PC-9 (cell line): ENCODE measurements at regions not wholly inside any gene's neighbourhood (a gene's known extent, or its start where the extent isn't known, plus 50 kb on each side); places are given as distances from the start of the nearest gene placed in this dataset.

Source experiments
- BruUV-seq: library from RNA; stranded (reverse); fragments of 400-500 nt; replicated peaks from 2 replicates; lab custom pipeline; 2021; lab: Mats Ljungman, UMichigan
- CTCF ChIA-PET: fragments of 300-600 bp; sonication (Branson Sonifier 250); formaldehyde crosslinking; loops from one replicate; lab custom pipeline; 2022; ENCODE audit warnings: antibody characterized with exemption; lab: Charles Lee
- POLR2A ChIA-PET: fragments of 300-600 bp; sonication (Branson Sonifier 250); formaldehyde crosslinking; loops from one replicate; lab custom pipeline; 2022; ENCODE audit warnings: antibody characterized with exemption; ENCODE audit not compliant: unreplicated experiment; lab: Charles Lee
- DNase-seq, 2 experiments: peaks; one replicate each; pipeline versions ENCODE4 v3.0.0 to v3.0.0-alpha.2; 2015 to 2022; ENCODE audit warnings: mixed read lengths in 1 of 2
- H2AFZ ChIP-seq: fragments of 200-600 bp; sonication (generic); 2 replicates; pipeline ENCODE4 v1.8.1; 2017; ENCODE audit warnings: antibody characterized with exemption
- H3F3A ChIP-seq: fragments of 200-600 bp; sonication (generic); 2 replicates; pipeline ENCODE4 v1.8.1; 2017; ENCODE audit warnings: antibody characterized with exemption, mild to moderate bottlenecking, low read depth; ENCODE audit not compliant: insufficient read depth
- H3K27ac ChIP-seq: fragments of 200-600 bp; sonication (generic); 2 replicates; pipeline ENCODE4 v1.6.1; 2016; ENCODE audit warnings: mixed run types
- H3K27me3 ChIP-seq: fragments of 200-600 bp; sonication (generic); 2 replicates; pipeline ENCODE4 v1.6.1; 2016; ENCODE audit warnings: low read depth, mixed run types; ENCODE audit not compliant: insufficient read depth
- H3K36me3 ChIP-seq: fragments of 200-600 bp; sonication (generic); 2 replicates; pipeline ENCODE4 v1.6.1; 2016; ENCODE audit warnings: low read depth, mixed run types
- H3K4me1 ChIP-seq: fragments of 200-600 bp; sonication (generic); replicated peaks from 2 replicates; pipeline ENCODE4 v1.6.1; 2016; ENCODE audit warnings: mixed run types; ENCODE audit not compliant: insufficient read depth
- H3K4me2 ChIP-seq: fragments of 200-600 bp; sonication (generic); 2 replicates; pipeline ENCODE4 v1.6.1; 2017; ENCODE audit warnings: mixed run types
- H3K4me3 ChIP-seq: fragments of 200-600 bp; sonication (generic); 2 replicates; pipeline ENCODE4 v1.6.1; 2016; ENCODE audit warnings: mixed run types
- H3K79me2 ChIP-seq: fragments of 200-600 bp; sonication (generic); 2 replicates; pipeline ENCODE4 v1.6.1; 2017; ENCODE audit warnings: low read depth, mixed run types
- H3K9me2 ChIP-seq: fragments of 200-600 bp; sonication (generic); 2 replicates; pipeline ENCODE4 v1.8.1; 2017; ENCODE audit warnings: mild to moderate bottlenecking; ENCODE audit not compliant: insufficient read depth
- H3K9me3 ChIP-seq: fragments of 200-600 bp; sonication (generic); 2 replicates; pipeline ENCODE4 v1.8.1; 2016; ENCODE audit warnings: low read depth; ENCODE audit not compliant: insufficient read depth
- H4K20me1 ChIP-seq: fragments of 200-600 bp; sonication (generic); 2 replicates; pipeline ENCODE4 v1.8.1; 2017; ENCODE audit not compliant: insufficient read depth
- CTCF ChIP-seq: fragments of 200-600 bp; sonication (generic); conservative IDR thresholded peaks from 2 replicates; pipeline ENCODE4 v1.6.1; 2017; ENCODE audit warnings: mixed run types, antibody characterized with exemption, mild to moderate bottlenecking, moderate library complexity
- EZH2 ChIP-seq: fragments of 200-600 bp; sonication (generic); IDR thresholded peaks from 2 replicates; pipeline ENCODE4 v1.8.0; 2017; ENCODE audit warnings: antibody characterized with exemption, low read depth
- intact Hi-C: fragments of 100-400 bp; cut with micrococcal nuclease; formaldehyde crosslinking; loops from one replicate; pipeline ENCODE4 v1.10.0; 2022; ENCODE audit not compliant: unreplicated experiment

- intact Hi-C loops, result no loop called here
- no peak overlapping the region for H3K4me2 ChIP-seq
Observed at GRCh38 chr1:223490256-223490655, 97.0 kb downstream of the CCDC185 start.

More at GRCh38 chr1:223490256-223490655, 97.0 kb downstream of the CCDC185 start:
- TF ChIP-seq EZH2 (no peak), CTCF (no peak)
- no peaks in the 10 kb centered on the region for H3F3A ChIP-seq
- BruUV-seq, result no TSS peak
- no peaks in the 10 kb centered on the region for H3K36me3 ChIP-seq
- H4K20me1 ChIP-seq, result no peaks in the 10 kb centered on the region
- POLR2A ChIA-PET, result no interaction called here
- CTCF ChIA-PET, result no interaction called here
- H3K27ac ChIP-seq, result no peak overlapping the region
- H3K9me3 ChIP-seq, result no peaks in the 10 kb centered on the region
- no peak overlapping the region for H2AFZ ChIP-seq
- no peaks in the 10 kb centered on the region for H3K9me2 ChIP-seq
- H3K79me2 ChIP-seq, result no peaks in the 10 kb centered on the region
- no peak for DNase-seq
- H3K4me1 ChIP-seq, result no peaks in the 10 kb centered on the region
- peaks cover 31% of the 10 kb centered on the region for H3K27me3 ChIP-seq
- no peak overlapping the region for H3K4me3 ChIP-seq
